GM21825 (cell line): ENCODE measurements at regions not wholly inside any gene's neighbourhood (a gene's known extent, or its start where the extent isn't known, plus 50 kb on each side); places are given as distances from the start of the nearest gene placed in this dataset.

Experiments used
- ATAC-seq: cut with Tn5 transposase; IDR thresholded peaks from one replicate; pipeline ENCODE4 v1.9.1; 2021; ENCODE audit warnings: mild to moderate bottlenecking, moderate library complexity; ENCODE audit not compliant: unreplicated experiment

GRCh38 chr12:74980510-74980909 lies 229.1 kb downstream of the KCNC2 start:
- ATAC-seq = no peak

- ATAC-seq = no peak
These were observed 228.1 kb downstream of the KCNC2 start for GRCh38 chr12:74981541-74981940.

- ATAC-seq = no peak
These were observed 225.7 kb downstream of the KCNC2 start for GRCh38 chr12:74983917-74984316.

- ATAC-seq = no peak
These were observed 225.0 kb downstream of the KCNC2 start for GRCh38 chr12:74984631-74985030.

- ATAC-seq = no peak
These were observed 224.2 kb downstream of the KCNC2 start for GRCh38 chr12:74985293-74985985.

- ATAC-seq = no peak
These were observed 223.7 kb downstream of the KCNC2 start for GRCh38 chr12:74985986-74986319.

GRCh38 chr12:74988156-74988555 lies 221.5 kb downstream of the KCNC2 start:
- ATAC-seq = no peak
